NCI-H2227 (cell line): ENCODE measurements at regions not wholly inside any gene's neighbourhood (a gene's known extent, or its start where the extent isn't known, plus 50 kb on each side); places are given as distances from the start of the nearest gene placed in this dataset.

Source experiments
- DNase-seq: peaks from one replicate; lab custom pipeline; 2025; ENCODE audit not compliant: unreplicated experiment; lab: John Stamatoyannopoulos, UW

DNA sequence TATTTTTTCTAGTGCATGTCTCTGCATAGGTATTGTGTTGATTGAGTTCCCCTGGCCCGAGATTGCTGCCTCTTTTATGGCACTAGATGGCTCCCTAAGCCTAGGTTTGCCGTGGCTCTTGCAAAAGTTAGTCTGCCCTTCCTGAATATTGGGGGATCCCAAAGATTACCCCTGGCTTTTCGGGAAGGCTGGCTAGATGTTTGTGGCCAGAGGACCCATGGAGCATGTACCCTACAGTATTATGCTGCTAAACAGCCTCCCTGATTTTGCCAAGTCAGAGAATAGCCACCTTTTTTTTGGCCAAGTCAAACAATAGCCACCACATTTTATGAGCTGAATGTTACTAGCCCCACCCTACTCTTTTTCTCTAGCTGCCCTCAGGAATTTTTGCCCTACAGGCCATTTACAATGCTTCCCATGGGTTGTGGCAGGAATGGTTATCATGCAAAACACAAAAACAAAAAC lies 343.2 kb downstream of the OLFM3 start:
- DNase-seq, result no peak

DNA sequence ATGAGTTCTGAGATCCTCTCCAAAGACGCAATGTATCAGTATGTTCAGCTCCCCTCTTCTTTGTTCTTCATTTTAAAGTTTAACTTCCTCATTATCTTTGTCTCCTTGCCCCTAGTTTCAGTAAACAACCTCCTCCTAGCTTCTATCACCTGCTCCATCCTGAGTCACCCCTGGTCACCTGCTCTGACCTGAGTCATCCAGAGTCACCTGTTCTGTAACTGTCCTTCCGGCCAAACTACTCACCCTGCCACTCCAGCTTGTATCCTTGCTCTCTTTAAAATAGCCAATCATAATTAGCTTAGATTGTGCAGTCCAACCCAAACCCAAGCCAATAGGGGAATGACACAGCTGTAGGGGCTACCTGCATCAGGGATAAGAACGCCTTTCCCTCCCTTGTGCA lies 332.0 kb downstream of the OLFM3 start:
- DNase-seq, result no peak

GRCh38 chr1:101667761-101668160 lies 329.0 kb downstream of the OLFM3 start:
- no peak for DNase-seq

GRCh38 chr1:101683136-101683535 lies 313.6 kb downstream of the OLFM3 start:
- DNase-seq, result no peak

DNA sequence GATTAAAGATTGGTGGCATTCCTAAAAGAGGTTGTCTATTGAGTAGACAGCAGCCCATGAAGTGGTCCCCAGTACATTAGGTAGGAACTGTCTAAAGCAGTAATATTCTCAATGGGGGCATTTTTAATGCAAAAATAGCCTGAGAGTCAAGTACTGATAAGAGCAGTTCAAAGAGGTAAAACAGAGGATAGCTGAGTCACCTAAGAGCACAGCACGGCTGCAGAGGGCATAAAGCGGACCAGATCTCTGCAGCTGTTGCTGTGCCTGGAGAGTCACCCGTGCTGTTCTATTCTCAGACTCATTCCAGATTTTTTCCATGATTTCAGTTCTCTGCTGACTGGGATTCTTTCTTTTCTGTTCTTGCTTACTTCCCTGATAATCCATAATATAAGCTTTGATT lies 313.2 kb downstream of the OLFM3 start:
- no peak for DNase-seq

GRCh38 chr1:101697072-101697471 lies 299.7 kb downstream of the OLFM3 start:
- no peak for DNase-seq

GRCh38 chr1:101698681-101699080 lies 298.0 kb downstream of the OLFM3 start:
- no peak for DNase-seq

GRCh38 chr1:101704895-101705294 lies 291.8 kb downstream of the OLFM3 start:
- DNase-seq, result no peak

DNA sequence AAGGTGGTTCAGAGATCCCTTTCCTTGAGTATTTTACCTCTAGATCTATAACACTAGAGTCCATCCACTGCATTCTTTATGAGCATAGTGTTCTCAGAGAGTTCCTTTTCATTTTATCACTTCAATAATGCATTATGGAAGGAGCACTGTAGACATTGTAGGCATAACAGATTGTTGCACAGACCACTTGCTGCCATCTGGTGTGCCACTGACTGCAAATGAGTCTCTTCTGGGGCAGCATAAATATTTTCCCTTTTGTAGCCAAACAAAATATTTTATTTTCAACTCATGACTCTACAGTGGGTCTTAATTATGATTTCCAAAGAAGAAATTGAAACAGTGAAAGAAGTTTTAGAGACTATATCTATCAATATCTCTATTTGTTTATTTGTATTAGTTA lies 290.4 kb downstream of the OLFM3 start:
- no peak for DNase-seq

DNA sequence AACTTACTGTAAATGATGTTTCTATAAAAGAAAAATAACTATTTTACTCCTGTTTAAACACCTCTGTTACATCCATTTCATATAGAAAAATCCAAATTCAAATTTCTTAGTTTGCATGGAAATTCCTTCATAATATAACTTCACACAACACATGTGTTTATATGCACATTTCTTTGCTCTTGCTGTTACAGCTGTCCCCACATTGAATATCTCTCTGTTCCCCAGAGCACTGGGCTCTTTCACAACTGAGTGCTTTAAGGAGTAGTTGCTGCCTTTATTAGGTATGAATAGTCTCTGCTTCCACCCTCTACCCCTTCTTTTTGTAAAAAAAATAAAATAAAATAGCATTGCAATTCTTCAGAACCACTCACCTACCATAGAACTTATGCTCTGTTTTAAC lies 287.0 kb downstream of the OLFM3 start:
- no peak for DNase-seq

DNA sequence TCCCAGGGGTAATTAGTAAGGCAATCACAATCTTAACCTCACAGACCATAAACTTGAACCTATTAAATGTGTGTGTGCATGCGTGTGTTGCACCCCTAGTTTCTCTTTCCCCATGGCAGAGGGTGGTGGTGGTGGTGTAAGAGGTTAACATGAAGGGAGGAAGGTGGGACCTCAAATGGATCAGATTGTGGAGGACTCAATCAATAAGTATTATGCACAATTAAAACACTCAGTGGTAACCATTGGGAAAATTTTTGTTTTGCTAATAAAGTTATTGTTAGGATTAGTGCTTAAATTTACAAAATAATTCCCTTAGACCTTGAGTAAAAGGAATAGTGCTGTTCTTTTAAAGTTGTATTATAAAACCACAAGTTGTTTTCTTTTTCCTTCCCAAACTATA lies 283.0 kb downstream of the OLFM3 start:
- DNase-seq, result no peak

- no peak for DNase-seq
These were observed 273.3 kb downstream of the OLFM3 start for GRCh38 chr1:101723415-101723814.

DNA sequence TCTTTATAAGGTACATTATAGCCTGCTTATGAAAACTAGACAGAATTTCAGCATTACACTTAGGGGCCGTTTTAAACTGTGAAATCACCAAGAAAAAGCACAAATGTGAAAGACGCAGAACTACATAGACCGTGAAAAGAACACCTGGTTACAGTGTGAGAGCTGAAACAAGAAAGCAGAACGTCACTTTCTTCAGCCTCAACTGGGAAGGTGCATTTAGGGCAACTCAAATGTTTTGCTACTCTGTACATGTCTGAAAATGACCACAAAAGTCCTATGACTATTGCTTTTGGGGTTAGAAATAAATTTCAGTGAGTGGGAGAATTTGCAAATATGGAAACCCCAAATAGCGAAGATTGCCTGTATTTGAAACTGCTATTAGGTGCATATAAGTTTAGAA lies 268.7 kb downstream of the OLFM3 start:
- DNase-seq, result no peak

DNA sequence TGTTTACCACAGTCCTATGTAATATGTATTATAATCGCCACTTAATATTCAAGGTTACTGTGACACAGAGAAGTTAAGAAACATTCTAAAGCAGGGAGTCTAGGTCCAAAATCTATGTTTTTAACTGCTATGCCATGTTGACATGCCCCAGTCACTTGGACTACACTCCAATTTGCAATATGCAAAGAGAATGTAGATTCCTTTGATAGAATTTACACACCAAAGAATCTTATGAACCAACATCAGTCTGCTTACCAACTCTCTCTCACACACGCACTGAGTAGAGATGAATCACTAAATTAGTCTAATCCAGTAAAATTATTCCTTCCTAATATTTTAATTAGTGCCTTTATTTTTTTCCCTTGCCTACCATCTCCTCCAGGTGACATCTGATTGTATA lies 266.2 kb downstream of the OLFM3 start:
- no peak for DNase-seq

GRCh38 chr1:101732261-101732660 lies 264.5 kb downstream of the OLFM3 start:
- no peak for DNase-seq

DNA sequence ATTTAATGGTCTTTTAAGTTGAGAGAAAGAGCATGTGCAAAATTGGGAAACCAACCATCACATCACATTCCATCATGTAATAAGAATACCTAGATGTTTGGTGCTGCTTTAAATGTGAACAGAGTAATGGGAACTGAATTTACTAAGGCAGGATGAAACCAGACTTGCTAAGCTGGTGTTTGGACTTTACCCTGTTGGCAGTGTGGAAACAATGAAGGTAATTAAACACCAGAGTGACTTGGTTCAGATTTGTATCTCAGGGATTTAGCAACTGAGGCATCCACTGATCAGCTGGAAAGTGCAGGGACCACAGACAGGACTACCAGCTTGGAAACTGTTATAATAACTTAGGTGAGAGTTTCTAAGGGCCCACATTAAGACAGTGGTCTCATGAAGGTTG lies 263.4 kb downstream of the OLFM3 start:
- no peak for DNase-seq

DNA sequence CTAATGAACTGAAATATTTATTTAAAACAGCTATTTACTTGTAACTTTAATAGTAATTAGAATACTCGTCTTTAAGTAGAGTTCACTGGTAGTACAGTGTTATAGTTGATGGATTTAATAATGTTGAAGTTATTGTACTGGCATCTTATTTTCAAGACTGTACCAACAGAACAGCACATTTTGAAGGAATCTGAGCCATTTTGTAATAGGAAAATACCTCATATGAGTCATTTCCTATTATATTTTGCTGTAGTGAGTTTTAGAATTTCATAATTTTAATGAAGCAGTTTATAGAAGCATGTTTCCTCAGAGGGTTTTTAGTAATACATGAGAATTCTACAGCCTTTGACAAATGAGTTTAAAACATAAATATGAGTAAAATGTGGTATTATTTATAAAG lies 258.3 kb downstream of the OLFM3 start:
- no peak for DNase-seq

DNA sequence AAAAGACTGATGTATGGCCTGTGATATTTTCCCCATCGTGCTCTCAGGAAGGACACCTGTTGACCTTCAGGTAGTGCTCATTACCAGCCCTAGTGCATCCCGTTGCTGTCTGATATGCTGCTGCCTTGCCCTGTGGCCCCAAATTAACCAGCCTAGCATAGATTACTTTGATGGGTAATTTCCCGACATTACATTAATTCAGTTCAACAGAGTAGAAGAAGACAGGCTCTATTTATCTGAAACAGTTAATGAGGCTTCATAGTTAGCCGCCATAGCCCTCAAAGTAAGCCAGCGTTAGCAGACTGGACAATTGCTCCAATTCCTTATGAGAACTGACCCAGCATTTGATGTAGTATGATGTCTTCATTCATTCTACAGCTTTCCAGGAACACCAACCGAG lies 257.6 kb downstream of the OLFM3 start:
- no peak for DNase-seq

DNA sequence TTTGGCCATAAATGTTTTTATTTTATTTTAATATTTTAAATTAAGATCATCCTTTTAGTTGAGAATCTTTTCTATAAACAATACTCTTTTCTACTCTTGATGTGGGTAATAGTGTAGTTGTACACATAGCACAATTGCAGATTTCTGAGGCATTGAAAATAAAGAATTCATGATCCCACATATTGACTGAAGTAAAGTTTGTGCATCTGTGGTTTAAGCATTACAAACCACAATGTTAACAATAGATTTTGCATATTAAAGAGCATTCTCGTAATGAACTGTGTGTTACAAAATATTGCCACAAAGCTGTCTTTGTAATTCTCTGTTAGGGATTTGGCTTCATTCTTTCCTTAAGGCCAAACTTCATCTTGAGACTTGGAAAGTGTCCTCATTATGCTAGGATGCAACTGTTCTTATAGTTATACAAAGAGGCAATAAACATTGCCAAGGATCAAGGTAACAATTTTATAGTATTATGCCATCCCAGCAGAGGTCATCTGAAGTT lies 256.8 kb downstream of the OLFM3 start:
- DNase-seq, result no peak

GRCh38 chr1:101741910-101742309 lies 254.8 kb downstream of the OLFM3 start:
- DNase-seq, result no peak

- DNase-seq, result no peak
These were observed 254.2 kb downstream of the OLFM3 start for GRCh38 chr1:101742509-101742908.

GRCh38 chr1:101745551-101746270 lies 251.0 kb downstream of the OLFM3 start:
- no peak for DNase-seq

- no peak for DNase-seq
These were observed 248.6 kb downstream of the OLFM3 start for GRCh38 chr1:101748077-101748476.
